SK-N-SH (cell line): ENCODE measurements at regions not wholly inside any gene's neighbourhood (a gene's known extent, or its start where the extent isn't known, plus 50 kb on each side); places are given as distances from the start of the nearest gene placed in this dataset.

Source experiments
- CTCF ChIA-PET: fragments of 300-600, 350-600 bp; formaldehyde crosslinking; extraction: SDS; loops from one replicate; lab custom pipeline; 2021; lab: Yijun Ruan, JAX
- POLR2A ChIA-PET: fragments of 350-600 bp; sonication (Branson Sonifier 250); formaldehyde crosslinking; extraction: SDS; loops from one replicate; lab custom pipeline; 2020; ENCODE audit warnings: antibody characterized with exemption, inconsistent platforms; lab: Yijun Ruan, JAX
- DNase-seq: peaks from one replicate; pipeline ENCODE4 v3.0.0; 2012
- H2AFZ ChIP-seq: fragments of 200-600 bp; sonication (generic); 2 replicates; pipeline ENCODE4 v1.8.1; 2016; ENCODE audit warnings: antibody characterized with exemption, mild to moderate bottlenecking, low read depth
- H3F3A ChIP-seq: fragments of 200-600 bp; sonication (generic); replicated peaks from 2 replicates; pipeline ENCODE3; 2016; ENCODE audit warnings: antibody characterized with exemption, mild to moderate bottlenecking; ENCODE audit not compliant: insufficient read depth
- H3K27ac ChIP-seq, 2 experiments: fragments of 200-500 bp in 1 of 2; fragments of 200-600 bp in 1 of 2; sonication (Bioruptor generic) in 1 of 2; sonication (generic), shearing (Covaris generic) in 1 of 2; 2 replicates each; pipeline versions ENCODE4 v1.5.1 to v1.6.1; 2014 to 2016; ENCODE audit warnings: low read depth in 2 of 2, inconsistent platforms in 1 of 2, low read length in 1 of 2, mild to moderate bottlenecking in 1 of 2, mixed read lengths in 1 of 2
- H3K27me3 ChIP-seq: fragments of 200-600 bp; sonication (generic), shearing (Covaris generic); 2 replicates; pipeline ENCODE4 v1.6.1; 2016; ENCODE audit warnings: mixed run types; ENCODE audit not compliant: insufficient read depth
- H3K36me3 ChIP-seq, 2 experiments: fragments of 200-500 bp in 1 of 2; fragments of 200-600 bp in 1 of 2; sonication (Bioruptor generic) in 1 of 2; sonication (generic) in 1 of 2; replicated peaks in 1 of 2; 2 replicates each; pipeline versions ENCODE3 to v1.5.1; 2014 to 2016; ENCODE audit warnings: low read length in 1 of 2, mild to moderate bottlenecking in 1 of 2; ENCODE audit not compliant: insufficient read depth in 2 of 2, control insufficient read depth in 1 of 2
- H3K4me1 ChIP-seq, 2 experiments: fragments of 200-500 bp in 1 of 2; fragments of 200-600 bp in 1 of 2; sonication (Bioruptor generic) in 1 of 2; sonication (generic), shearing (Covaris generic) in 1 of 2; 2 replicates each; pipeline versions ENCODE4 v1.5.1 to v1.6.1; 2014 to 2016; ENCODE audit warnings: low read depth in 1 of 2, low read length in 1 of 2, mixed run types in 1 of 2; ENCODE audit not compliant: insufficient read depth in 2 of 2, control insufficient read depth in 1 of 2
- H3K4me2 ChIP-seq: fragments of 200-600 bp; sonication (generic), shearing (Covaris generic); 2 replicates; pipeline ENCODE4 v1.6.1; 2017; ENCODE audit warnings: mixed run types
- H3K4me3 ChIP-seq, 2 experiments: fragments of 200-500 bp in 1 of 2; fragments of 200-600 bp in 1 of 2; sonication (Bioruptor generic) in 1 of 2; sonication (generic), shearing (Covaris generic) in 1 of 2; 2 replicates each; pipeline versions ENCODE4 v1.5.1 to v1.8.1; 2014 to 2016; ENCODE audit warnings: low read depth in 2 of 2, inconsistent platforms in 1 of 2, low read length in 1 of 2, mild to moderate bottlenecking in 1 of 2, mixed read lengths in 1 of 2, moderate library complexity in 1 of 2
- H3K79me2 ChIP-seq: fragments of 200-600 bp; sonication (generic); 2 replicates; pipeline ENCODE4 v1.8.1; 2017; ENCODE audit warnings: mild to moderate bottlenecking; ENCODE audit not compliant: insufficient read depth
- H3K9ac ChIP-seq: fragments of 200-600 bp; sonication (generic); 2 replicates; pipeline ENCODE4 v1.6.1; 2017; ENCODE audit warnings: mixed run types
- H3K9me2 ChIP-seq: fragments of 200-600 bp; sonication (generic); 2 replicates; pipeline ENCODE4 v1.6.1; 2017; ENCODE audit warnings: mixed run types
- H3K9me3 ChIP-seq: fragments of 200-600 bp; sonication (generic); 2 replicates; pipeline ENCODE4 v1.6.1; 2017; ENCODE audit warnings: mixed run types, mild to moderate bottlenecking, moderate library complexity
- H4K20me1 ChIP-seq: fragments of 200-600 bp; sonication (generic); 2 replicates; pipeline ENCODE4 v1.6.1; 2017; ENCODE audit warnings: mild to moderate bottlenecking, mixed run types; ENCODE audit not compliant: insufficient read depth
- ELF1 ChIP-seq: IDR thresholded peaks from 2 replicates; pipeline ENCODE4 v1.4.0; 2012
- FOSL2 ChIP-seq: IDR thresholded peaks from 2 replicates; pipeline ENCODE4 v1.4.0; 2012; ENCODE audit warnings: low read depth, mild to moderate bottlenecking, moderate library complexity, borderline replicate concordance
- FOXJ3 ChIP-seq: sonication (generic); formaldehyde crosslinking; IDR thresholded peaks from 2 replicates; pipeline ENCODE4 v1.5.1; 2020; ENCODE audit warnings: mild to moderate bottlenecking, missing genetic modification reagents
- FOXM1 ChIP-seq: IDR thresholded peaks from 2 replicates; pipeline ENCODE4 v1.4.0; 2012; ENCODE audit warnings: low read depth, mild to moderate bottlenecking
- GABPA ChIP-seq: IDR thresholded peaks from 2 replicates; pipeline ENCODE4 v1.4.0; 2012; ENCODE audit warnings: low read depth, mild to moderate bottlenecking
- MXI1 ChIP-seq: IDR thresholded peaks from 2 replicates; pipeline ENCODE4 v1.6.1; 2012; ENCODE audit warnings: mild to moderate bottlenecking, low read depth, low read length, improper control_type of control experiment
- NRF1 ChIP-seq: IDR thresholded peaks from 2 replicates; pipeline ENCODE4 v1.6.1; 2012; ENCODE audit warnings: low read depth, mild to moderate bottlenecking, low read length
- POLR2AphosphoS5 ChIP-seq: IDR thresholded peaks from 2 replicates; pipeline ENCODE4 v1.6.1; 2012; ENCODE audit warnings: low read depth, low read length
- RCOR1 ChIP-seq: fragments of 150-350 bp; IDR thresholded peaks from 2 replicates; pipeline ENCODE4 v1.6.1; 2017; ENCODE audit warnings: antibody characterized with exemption, low read length
- SMC3 ChIP-seq: IDR thresholded peaks from 2 replicates; pipeline ENCODE4 v1.6.1; 2012; ENCODE audit warnings: low read depth, low read length, improper control_type of control experiment
- TCF12 ChIP-seq: IDR thresholded peaks from 2 replicates; pipeline ENCODE4 v1.4.0; 2012
- TEAD4 ChIP-seq: IDR thresholded peaks from 2 replicates; pipeline ENCODE4 v1.4.0; 2012; ENCODE audit warnings: mild to moderate bottlenecking, borderline replicate concordance; ENCODE audit not compliant: insufficient read depth
- WGBS: methylation state at CpG from one replicate; pipeline ENCODE4 v1.1.6; 2017; ENCODE audit warnings: low lambda C conversion rate; 5-methylcytosine and 5-hydroxymethylcytosine counted together
- TF ChIP-seq, protein P1 (sequence below): IDR thresholded peaks from 2 replicates; pipeline ENCODE4 v1.4.0; 2012; ENCODE audit warnings: low read depth, borderline replicate concordance
- TF ChIP-seq, protein P2 (sequence below): IDR thresholded peaks from 2 replicates; pipeline ENCODE4 v1.4.0; 2012; ENCODE audit warnings: low read depth, borderline replicate concordance
- TF ChIP-seq, protein P3 (sequence below): fragments of 200-600 bp; sonication (generic); IDR thresholded peaks from 2 replicates; pipeline ENCODE4 v1.6.1; 2017; ENCODE audit warnings: antibody characterized with exemption, mild to moderate bottlenecking, moderate library complexity

DNA sequence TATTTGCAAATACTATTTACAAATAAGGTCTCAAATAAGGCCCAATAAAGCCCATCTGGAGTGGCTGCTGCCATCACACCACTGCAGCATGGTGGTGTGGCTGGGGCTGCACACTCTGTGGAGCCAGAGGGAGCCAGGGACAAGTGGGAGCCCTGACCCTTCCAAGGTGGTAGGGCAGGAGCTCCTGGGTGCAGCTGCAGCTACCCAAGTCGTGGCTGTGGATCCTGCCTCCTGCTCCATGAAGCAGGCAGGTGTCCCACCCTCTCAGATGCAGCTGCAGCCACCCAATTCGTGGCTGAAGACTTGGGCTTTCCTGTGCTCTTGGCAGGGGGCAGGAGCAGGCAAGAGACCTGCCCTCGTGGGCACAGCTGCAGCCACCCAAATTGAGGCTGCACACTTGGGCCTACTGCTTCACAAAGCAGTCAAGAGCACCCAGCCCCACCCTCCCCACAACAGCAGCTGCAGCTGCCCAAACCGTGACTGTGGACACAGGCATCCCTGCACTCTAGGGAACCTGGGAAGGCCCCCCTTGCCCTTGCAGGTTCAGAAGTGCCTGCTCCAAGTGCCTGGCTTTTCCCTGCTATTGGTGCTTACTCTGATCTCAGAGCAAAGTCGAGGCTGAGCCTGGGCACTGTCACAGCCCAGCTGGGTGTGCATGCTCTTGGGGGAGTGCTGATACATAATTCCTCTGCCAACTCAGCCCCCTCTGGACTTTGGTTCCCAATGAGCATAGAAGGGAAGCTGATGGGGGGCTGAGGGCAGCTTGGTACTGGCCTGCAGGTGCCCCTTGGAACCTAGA lies 614.8 kb downstream of the PCDH18 start:
- no peaks in the 10 kb centered on the region for H3F3A ChIP-seq
- DNase-seq: no peak
- WGBS: 0% methylated on average over 1 of the region's 5 CpGs
- H2AFZ ChIP-seq: no peak overlapping the region
- no peak overlapping the region for H3K4me2 ChIP-seq
- H3K79me2 ChIP-seq: no peaks in the 10 kb centered on the region
- H3K27me3 ChIP-seq: no peaks in the 10 kb centered on the region
- H3K36me3 ChIP-seq: no peaks in the 10 kb centered on the region
- ChIA-PET CTCF (no interaction called here), POLR2A (no interaction called here)
- no peaks in the 10 kb centered on the region for H3K9me2 ChIP-seq
- H3K9ac ChIP-seq: no peak overlapping the region
- H4K20me1 ChIP-seq: no peaks in the 10 kb centered on the region
- no peak for TF ChIP-seq NRF1
- no peak for TF ChIP-seq TEAD4
- no peak for TF ChIP-seq POLR2AphosphoS5
- TF ChIP-seq FOXM1: no peak
- TF ChIP-seq SMC3: no peak
- TF ChIP-seq GABPA: no peak
- TF ChIP-seq, protein P1, sequence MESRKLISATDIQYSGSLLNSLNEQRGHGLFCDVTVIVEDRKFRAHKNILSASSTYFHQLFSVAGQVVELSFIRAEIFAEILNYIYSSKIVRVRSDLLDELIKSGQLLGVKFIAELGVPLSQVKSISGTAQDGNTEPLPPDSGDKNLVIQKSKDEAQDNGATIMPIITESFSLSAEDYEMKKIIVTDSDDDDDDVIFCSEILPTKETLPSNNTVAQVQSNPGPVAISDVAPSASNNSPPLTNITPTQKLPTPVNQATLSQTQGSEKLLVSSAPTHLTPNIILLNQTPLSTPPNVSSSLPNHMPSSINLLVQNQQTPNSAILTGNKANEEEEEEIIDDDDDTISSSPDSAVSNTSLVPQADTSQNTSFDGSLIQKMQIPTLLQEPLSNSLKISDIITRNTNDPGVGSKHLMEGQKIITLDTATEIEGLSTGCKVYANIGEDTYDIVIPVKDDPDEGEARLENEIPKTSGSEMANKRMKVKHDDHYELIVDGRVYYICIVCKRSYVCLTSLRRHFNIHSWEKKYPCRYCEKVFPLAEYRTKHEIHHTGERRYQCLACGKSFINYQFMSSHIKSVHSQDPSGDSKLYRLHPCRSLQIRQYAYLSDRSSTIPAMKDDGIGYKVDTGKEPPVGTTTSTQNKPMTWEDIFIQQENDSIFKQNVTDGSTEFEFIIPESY: no peak
- no peak for TF ChIP-seq RCOR1
- no peak for TF ChIP-seq MXI1
- TF ChIP-seq, protein P2, sequence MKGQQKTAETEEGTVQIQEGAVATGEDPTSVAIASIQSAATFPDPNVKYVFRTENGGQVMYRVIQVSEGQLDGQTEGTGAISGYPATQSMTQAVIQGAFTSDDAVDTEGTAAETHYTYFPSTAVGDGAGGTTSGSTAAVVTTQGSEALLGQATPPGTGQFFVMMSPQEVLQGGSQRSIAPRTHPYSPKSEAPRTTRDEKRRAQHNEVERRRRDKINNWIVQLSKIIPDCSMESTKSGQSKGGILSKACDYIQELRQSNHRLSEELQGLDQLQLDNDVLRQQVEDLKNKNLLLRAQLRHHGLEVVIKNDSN: no peak
- no peak for TF ChIP-seq ELF1
- TF ChIP-seq, protein P3, sequence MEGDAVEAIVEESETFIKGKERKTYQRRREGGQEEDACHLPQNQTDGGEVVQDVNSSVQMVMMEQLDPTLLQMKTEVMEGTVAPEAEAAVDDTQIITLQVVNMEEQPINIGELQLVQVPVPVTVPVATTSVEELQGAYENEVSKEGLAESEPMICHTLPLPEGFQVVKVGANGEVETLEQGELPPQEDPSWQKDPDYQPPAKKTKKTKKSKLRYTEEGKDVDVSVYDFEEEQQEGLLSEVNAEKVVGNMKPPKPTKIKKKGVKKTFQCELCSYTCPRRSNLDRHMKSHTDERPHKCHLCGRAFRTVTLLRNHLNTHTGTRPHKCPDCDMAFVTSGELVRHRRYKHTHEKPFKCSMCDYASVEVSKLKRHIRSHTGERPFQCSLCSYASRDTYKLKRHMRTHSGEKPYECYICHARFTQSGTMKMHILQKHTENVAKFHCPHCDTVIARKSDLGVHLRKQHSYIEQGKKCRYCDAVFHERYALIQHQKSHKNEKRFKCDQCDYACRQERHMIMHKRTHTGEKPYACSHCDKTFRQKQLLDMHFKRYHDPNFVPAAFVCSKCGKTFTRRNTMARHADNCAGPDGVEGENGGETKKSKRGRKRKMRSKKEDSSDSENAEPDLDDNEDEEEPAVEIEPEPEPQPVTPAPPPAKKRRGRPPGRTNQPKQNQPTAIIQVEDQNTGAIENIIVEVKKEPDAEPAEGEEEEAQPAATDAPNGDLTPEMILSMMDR: no peak
- TF ChIP-seq FOSL2: no peak
- TF ChIP-seq FOXJ3 (CRISPR knock-in tag): no peak
- no peak for TF ChIP-seq TCF12
- H3K27ac ChIP-seq: no peak overlapping the region
- H3K9me3 ChIP-seq: no peaks in the 10 kb centered on the region; the same call in 1 of the 2 replicates
- H3K4me3 ChIP-seq: no peak overlapping the region
- H3K4me1 ChIP-seq: no peaks in the 10 kb centered on the region
